NCI-H2029 treated with DMSO at 0.1 percent for 48 hours (cell line): ENCODE measurements at regions not wholly inside any gene's neighbourhood (a gene's known extent, or its start where the extent isn't known, plus 50 kb on each side); places are given as distances from the start of the nearest gene placed in this dataset.
"Not testable (repeated sequence)": the region's sequence is repeated elsewhere in the genome, so short reads cannot be mapped to it uniquely, and the experiment has no call there.

Experiments
- DNase-seq: peaks from one replicate; lab custom pipeline; 2025; lab: John Stamatoyannopoulos, UW

DNA sequence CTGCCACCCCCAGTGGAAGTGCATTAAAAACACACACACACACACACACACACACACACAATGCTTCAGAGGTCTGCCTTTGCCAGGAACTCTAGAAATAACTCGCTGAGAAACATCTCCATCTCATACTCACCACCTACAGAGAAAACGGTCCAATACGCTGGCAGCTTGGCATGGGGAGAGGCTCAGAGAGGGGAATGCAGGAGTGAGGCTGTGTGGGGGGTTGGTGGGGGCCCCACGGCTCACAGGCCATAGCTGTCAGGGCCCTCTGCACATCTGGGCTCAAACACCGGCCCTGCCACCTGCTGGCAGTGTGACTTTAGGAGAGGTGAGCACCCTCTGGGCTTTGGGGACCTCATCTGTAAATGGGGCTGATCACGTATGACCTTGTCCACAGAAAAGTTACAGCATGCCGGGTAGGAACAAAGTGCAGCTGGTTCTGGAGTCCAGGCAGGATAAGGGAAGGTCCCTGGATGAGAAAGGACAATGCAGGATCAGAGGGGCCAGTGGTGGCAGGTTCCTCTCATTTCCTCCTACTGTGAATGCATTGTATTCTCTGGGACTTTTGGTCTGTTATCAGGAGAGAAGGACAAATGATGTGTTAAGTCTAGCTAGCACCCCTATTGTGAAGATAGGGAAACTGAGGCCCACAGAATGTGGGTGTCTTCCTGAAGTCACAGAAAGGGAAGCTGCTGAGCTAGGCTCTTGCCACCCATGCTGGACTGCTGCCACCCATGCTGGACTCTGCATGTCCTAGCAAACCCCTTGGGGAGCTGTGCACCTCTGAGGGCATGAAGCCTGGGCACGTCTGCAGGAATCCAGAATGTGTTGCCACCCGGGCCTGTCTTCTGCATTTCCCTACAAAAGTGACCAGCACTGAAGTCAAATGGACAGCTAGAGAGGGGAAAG, 404.6 kb downstream of the RPS24 start:
- DNase-seq, result no peak

DNA sequence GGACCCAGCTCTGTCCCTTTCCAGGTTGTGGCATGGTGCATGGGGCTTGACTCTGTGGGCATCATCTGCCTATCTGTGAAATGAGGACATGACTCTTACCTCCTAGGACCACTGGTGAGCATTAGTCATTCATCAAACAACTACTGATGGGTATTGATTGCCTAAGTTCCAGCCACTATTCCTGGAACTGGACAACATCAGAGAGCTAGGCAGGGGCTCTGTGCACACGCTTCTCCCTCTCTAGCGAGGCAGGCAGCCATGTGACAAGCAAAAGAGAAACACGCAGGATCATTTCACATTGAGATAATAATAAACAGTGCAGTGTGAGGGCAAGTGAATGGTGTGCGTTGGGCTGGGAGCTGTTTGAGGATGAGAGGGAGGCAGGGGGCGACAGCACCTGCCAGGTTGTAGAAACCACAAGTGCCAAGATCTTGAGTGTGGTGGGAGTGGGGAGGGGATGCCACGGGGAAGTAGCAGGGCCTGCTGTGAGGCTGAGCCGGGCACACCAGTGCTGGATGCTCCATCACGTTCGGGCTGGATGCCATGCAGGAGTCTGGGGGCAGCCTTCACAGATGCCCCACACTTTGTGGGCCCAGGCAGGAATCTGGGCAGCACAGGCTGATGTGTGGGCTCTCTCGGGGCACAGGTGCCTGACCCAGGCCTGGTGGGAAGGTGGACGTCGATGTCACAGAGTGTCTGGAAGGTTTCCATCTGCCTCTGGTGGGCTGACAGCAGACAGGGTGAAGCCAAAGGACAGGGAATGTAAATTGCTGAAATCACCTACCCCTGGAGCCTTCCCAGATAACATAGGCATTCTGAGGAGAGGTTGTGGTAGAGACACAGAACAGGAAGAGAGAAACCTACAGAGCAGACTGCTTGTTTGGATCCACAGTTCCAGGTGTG, 405.5 kb downstream of the RPS24 start:
- no peak for DNase-seq

DNA sequence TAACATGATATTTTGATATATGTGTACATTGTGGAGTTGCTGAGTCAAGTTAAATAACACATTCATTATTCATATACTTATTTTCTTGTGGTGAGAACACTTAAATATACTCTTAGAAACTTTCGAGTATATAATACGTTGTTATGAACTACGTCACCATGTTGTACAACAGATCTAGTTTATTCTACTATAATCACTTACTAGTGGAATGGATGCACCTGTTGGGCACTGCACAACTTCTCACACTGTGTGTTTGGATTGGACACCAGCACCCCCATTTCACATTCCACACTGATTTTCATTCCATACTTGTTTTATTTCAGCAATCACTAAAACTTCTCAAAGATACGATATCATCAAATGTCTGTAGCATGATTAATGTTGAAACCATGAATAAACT, 407.3 kb downstream of the RPS24 start:
- no peak for DNase-seq

DNA sequence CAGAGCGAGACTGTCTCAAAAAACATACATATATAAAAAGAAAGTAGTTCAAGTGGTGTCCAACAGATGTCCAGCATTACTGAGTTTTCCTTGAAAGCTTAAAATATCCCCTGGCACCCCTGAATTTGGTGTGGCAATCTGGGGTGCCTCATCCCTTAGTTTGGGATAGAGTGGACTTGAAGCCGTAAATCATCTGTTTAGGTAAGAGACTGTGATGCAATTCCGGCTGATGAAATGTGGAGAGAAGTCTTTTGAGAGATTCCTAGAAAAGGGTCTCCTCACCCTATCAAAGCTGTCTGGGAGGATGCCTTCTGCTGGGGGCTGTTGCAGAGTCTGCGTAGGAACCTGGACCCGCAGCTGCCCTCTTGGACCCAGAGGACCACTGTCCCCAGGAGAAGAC, 408.0 kb downstream of the RPS24 start:
- no peak for DNase-seq

DNA sequence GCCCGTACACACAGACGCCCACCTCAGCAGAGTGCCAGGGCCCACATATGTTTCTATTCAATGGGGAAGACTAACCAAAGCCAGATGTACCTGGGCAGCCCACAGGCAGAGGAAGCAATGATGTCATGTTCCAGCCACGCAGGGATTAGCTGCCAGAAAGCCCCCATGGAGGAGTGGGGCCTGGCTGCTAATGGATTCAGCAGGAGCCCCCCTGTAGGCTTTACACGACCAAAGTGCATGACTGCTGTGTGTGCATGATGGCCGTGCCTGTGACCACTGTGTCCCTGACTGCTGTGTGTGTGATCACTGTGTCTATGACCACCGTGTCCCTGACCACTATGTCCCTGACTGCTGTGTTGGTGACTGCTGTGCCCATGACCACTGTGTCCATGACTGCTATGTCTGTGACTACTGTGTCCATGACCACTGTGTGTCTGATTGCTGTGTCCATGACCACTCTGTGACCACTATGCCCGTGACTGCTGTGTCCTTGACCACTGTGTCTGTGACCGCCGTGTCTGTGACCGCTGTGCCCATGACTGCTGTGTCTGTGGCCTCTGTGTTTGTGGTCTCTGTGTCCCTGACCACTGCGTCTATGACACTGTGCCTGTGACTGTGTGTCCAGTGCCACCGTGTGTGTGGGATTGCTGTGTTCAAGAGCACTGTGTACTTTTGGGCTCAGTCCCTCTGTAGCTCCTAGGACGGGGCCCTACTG, 409.3 kb downstream of the RPS24 start:
- DNase-seq, result no peak

DNA sequence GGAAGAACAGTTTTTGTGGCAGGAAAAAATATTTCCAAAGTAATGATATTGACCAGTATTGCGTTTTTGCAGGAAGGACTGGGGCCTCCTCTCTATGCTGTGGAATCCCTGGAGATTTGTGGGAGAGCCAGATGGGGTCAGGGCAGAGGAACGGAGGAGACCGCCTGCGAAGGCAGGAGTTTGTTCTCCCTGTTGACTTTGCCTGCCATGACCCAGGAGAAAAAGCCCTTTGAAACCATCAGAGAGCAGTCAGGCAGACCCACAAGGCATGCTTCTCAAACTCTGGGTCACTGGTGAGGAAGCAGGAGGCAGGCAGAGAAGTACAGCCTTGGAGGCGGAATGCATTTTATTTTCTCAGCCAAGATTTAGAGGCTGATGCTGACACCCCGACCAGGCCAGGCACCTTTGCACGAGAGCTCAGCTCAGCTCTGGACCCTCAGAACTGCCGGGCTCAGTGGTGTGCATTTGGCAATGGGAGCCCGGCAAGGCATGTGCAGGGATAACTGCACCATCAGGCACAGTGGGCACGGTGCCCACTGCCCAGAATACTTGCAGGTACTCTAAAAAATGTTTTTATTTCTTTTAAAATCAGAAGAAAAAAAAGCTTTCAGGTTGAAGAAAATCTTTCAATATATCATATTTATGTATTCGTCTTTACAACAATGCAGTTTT, 410.4 kb downstream of the RPS24 start:
- no peak for DNase-seq

DNA sequence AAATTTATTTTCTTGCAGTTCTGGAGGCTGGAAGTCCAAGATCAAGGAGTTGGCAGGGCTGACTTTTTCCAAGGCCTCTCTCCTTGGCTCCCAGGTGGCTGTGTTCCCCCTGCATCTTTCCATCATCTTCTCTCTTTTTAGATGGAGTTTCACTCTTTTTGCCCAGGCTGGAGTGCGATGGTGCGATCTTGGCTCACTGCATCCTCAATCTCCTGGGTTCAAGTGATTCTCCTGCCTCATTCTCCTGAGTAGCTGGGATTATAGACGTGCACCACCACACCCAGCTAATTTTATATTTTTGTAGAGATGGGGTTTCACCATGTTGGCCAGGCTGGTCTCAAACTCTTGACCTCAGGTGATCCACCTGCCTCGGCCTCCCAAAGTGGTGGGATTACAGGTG, 411.1 kb downstream of the RPS24 start:
- DNase-seq, result not testable (repeated sequence)

DNA sequence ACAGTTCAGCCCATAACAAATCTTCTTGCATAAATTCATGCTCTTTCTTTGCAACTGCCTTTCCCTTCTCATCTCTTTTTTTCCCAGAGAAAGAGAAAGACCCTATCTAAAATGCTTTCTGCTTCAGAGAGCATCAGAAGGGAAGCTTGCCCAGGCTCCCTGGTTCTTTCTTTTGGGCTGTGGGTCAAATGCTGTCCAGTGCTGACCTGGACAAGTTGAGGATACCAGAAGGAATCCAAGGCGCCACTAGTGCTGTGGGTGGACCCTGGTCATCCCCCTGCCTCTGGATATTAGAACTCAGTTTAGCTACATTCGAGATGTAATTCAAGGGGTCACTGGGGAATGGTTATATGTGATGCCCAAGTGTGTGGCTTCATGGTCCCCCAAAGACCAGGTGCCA, 411.6 kb downstream of the RPS24 start:
- no peak for DNase-seq

DNA sequence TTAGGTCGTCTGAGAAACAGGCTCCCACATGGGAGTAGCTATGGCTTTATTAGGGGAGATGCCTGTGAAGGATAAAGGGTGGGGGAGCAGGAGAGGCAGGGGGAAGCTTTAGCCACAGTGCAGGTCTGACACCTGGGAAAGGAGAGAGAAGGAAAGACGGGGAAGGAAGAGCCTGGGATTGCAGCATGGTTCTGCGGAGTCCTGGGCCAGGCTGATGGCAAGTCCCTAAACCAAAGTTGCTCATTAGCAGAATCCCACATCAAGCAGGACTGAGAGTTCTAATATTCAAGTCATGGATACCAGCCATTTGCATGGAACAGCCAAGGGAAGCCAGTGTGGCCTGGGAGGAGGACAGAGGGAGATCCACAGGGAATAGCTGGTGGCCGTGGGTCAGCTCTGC, 414.8 kb downstream of the RPS24 start:
- no peak for DNase-seq

DNA sequence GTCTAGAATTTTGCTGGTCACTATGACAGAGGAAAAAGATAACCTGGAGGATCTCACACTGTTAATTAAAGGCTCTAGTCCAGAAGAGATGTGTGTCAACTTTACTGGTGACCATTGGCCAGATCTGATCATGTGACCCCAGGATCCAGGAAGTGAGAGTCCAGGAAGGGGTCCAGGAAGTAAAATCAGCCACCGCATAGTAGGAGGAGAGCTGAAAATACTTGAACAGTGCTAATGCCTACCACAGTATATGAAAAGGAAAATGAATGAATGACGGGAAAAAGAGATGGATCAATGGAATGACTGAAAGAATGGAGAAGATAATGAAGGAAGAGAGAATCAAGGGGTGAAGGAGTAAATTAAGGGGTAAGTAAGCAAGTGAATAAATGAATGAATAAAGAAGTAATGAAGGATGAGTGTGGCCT, 415.3 kb downstream of the RPS24 start:
- no peak for DNase-seq

DNA sequence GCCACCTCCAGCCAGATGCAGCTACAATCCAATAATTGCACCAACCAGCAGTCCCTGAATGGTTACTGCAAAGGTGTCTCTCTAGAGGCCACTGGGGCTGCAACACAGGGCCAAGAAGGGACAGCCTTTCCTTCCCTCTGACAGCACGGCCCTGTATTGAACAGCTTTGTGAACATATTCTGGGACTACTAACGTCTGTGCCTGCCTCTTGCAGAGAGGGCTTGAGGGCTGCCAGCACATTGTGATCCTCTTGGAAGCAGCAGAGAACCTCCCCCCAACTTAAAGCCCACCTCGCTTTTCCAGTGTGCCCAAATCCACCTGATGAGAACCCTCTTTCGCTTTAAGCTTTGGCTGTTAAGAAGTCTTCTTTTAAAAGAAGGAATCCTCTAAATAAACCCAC, 415.9 kb downstream of the RPS24 start:
- DNase-seq, result no peak

DNA sequence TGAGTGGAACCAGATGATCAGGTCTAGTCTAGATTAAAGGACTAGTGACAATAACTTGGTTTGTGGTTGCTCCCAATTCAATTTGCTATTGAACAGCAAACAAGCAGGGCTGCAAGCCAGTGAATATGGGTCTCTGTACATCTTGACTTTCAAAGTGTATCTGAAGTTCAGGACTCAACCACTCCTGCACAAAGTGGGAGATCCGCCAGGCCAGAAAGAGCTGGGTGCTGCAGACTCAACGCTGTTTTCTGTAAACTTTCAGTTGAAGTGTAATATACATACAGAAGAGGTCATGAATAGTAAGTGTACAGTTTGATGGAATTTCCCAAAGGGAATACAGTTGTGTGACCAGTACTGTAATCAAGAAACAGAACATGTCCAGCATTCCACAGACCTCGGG, 416.6 kb downstream of the RPS24 start:
- DNase-seq, result no peak

DNA sequence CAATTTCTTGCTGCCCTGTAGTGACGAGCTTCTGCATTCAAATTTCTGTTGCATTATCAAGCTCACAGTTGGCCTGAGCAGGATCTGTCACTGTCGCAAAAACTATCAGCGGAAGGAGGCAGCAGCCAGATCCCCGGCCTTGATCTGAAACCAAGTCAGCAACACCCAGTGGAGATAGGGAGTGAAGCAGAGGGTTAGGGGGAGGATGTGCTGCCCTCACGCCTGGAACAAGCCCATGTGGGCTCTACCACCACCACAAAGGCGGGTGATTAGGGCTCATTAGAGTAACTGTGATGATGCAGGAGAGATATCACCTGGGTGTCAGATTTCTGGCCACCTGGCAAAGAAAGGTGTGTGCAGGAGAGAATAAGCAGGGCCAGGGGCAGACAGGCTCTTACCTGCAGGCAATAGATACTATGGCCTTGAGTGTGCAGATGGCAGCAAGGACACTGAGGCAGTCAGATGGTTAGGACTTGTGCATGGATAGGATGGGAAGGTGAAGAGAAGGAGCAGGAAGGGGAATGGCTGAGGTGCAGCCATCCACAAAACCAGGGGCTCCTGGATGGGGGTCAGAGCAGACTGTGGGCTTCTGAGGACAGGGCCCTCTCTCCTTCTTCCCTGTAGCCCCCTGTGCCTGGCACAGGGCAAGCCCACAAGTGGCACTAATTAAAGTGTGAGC, 417.3 kb downstream of the RPS24 start:
- peak; percentile 15 for DNase-seq

DNA sequence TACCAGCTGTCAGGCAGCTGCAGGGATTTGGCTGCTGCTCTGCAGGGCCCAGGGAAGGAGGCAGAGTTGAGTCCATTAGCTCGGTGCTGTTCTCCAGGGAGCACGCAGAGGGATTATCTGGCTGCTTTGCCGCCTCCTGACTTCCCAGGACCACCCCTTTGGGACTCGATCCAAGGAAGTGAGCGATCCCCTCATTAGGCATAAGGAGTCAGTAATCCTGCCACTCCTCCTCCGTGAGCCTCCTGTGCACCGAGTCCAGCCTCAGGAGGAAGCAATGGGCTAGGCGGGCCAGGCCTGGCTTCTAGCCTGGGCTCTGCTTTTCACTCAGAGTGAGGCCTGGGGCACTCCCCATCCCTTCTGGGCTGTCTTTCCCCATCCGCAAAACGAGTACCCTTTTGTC, 417.9 kb downstream of the RPS24 start:
- DNase-seq, result peak; percentile 12

DNA sequence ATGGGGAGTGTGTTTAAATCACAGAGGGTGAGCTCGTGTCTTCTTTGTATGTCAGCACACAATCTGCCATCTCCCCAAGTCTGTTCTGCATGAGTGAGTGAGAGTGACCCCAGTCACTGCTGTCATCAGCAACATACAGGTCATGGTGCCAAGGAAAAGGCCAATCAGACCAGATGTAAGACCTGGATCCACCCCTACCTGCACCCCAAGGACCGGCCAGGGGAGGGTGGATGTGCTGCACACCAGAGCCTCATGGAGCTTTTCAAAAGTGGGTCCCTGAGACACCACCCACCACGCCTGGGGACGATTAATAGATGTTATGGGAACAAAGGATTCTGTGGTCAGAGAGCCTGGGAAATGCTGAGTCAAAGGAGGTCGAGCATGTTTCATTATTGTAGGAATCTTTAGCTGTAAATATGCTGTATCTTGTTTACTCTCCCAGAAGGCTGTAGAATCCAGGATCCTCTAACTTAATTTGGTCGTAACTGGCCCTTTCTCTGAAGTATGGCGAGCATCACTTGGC, 420.5 kb downstream of the RPS24 start:
- DNase-seq, result no peak

DNA sequence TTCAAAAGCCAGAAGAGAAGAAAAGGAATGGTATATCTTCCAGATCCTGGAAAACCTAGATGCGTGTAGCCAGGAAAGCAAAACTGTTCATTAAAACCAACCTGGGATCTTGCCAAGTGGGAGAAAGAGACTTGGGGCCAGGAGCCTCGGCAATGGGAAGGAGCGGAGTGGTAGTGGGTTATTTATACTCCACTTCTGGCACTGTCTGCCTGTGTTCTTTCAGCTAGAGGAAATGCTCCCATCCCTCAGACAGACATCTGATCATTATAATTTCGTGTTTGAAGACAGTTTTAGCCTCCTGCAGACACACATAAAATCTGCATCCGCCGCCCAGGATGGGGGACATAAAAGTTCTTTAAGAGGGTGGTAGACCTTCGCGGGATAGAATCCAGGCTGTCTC, 421.6 kb downstream of the RPS24 start:
- no peak for DNase-seq

DNA sequence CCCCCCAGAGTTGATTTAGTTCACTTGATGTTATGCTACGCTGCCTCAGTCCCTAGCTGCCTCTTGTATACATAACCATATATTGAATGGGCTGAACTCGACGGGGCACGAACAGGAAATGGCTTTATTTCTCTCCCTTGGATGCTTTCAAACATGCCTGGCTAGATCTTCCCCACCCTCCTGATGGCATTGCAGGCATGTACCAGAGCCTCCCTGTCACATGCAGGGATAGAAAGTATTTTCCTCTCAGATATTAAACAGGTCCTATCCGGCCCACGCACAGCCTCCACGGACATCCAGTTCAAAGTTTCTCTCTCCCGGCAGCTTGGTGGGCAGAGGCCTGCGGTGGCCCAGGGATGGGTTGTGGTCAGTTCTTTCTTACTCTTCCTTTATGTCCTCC, 422.1 kb downstream of the RPS24 start:
- DNase-seq, result no peak

DNA sequence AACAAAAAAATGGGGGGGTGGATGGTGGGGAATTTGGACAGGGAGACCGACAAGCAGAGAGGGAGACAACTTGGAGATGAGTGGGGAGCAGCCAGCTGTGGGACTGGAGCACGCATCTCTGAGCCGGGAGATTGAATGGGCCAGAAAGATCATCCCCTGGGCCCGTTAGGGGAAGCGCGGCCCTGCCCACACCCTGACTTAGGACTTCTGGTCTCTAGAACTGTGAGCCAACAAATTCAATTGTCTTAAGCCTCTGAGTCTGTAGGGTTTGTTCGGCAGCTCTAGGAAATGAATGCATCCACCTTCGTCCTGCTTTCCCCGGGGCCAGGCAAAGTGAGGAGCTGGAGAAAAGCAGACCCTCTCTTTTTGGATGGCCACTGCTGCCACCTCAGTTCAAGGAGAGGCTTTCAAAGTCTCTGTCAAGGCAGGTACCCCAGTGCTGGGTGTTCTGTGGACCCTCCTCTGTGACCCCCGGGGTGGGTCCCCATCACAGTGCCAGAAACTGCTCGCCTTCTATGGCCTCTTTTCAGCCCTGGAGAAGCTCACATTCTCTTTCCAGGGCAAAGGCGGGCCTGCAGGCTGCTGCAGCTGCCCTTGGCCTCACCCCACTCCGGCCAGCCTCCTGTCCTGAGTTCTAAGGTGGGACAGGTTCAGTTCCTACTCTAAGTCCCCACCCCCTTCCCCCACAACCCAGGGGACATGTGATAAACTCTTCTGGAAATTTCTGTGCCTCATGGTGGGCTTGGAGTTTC, 423.2 kb downstream of the RPS24 start:
- DNase-seq, result no peak

DNA sequence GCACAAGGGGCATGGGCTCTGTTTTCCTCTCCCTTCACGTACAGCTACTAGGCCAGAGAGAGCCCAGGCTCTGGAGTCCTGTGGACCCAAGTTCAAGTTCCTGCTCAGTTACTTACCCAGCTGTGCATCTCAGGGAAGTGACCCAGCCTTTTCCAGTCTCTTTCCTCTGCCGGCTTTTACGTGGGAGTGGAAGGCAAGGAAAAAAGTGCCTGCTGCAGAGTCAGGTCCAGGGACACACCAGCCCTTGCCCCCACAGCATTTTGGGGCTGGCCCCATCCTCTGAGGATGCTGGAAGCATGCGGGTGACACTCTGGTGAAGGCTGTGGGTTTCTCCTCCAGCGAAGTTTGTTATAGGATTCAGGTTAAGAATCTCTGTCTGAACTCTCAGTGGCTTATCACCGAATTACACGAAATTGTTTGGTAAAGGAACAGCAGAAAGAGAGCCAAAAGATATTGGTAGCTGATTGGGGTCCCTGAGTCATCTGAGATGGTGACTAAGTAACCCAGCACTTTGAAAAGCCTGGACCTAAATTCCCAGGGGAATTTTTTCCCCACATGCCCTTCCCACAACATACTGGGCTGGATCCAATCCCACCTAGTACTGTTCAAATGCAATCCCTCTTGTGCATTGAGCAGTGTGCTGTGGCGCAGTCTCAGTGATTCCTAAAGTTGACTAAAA, 424.3 kb downstream of the RPS24 start:
- DNase-seq, result no peak
